B cell (primary cell): ENCODE measurements at regions not wholly inside any gene's neighbourhood (a gene's known extent, or its start where the extent isn't known, plus 50 kb on each side); places are given as distances from the start of the nearest gene placed in this dataset.

Experiments used
- ATAC-seq: fragments of 200-7000 bp; cut with Tn5 transposase; one replicate; pipeline ENCODE4 v1.10.0; 2021; ENCODE audit warnings: low read depth, mild to moderate bottlenecking, moderate number of reproducible peaks, moderate library complexity
- CTCF ChIA-PET: fragments of 350-600 bp; sonication (Branson Sonifier 250); formaldehyde crosslinking; loops from one replicate; lab custom pipeline; 2021; ENCODE audit warnings: antibody characterized with exemption, inconsistent platforms; lab: Charles Lee
- POLR2A ChIA-PET: fragments of 350-600 bp; sonication (Branson Sonifier 250); formaldehyde crosslinking; loops from one replicate; lab custom pipeline; 2021; ENCODE audit warnings: antibody characterized with exemption; lab: Charles Lee
- DNase-seq: peaks from one replicate; pipeline ENCODE4 v3.0.0; 2013
- H2AFZ ChIP-seq: 2 replicates; pipeline ENCODE4 v1.6.1; 2012; ENCODE audit warnings: mild to moderate bottlenecking, low read depth, low read length; ENCODE audit not compliant: insufficient read depth, poor library complexity, severe bottlenecking
- H3K27ac ChIP-seq, 2 donors: 1 replicate in 1 of 2; 2 replicates in 1 of 2; pipeline ENCODE4 v1.5.1; 2012 to 2013; ENCODE audit warnings: low read length in 2 of 2, mild to moderate bottlenecking in 2 of 2, moderate library complexity in 1 of 2
- H3K27me3 ChIP-seq, 4 experiments: fragments of 200-600 bp in 1 of 4; sonication (generic) in 1 of 4; replicated peaks in 1 of 4; 1 replicate in 2 of 4; 2 replicates in 2 of 4; pipeline versions ENCODE4 v1.6.1 to v1.7.0; 2013 to 2016; ENCODE audit warnings: low read length in 3 of 4, mild to moderate bottlenecking in 2 of 4, mixed read lengths in 1 of 4, moderate library complexity in 1 of 4; ENCODE audit not compliant: insufficient read depth in 4 of 4, control insufficient read depth in 3 of 4; ENCODE audit errors: control extremely low read depth in 1 of 4
- H3K36me3 ChIP-seq, 2 experiments: replicated peaks in 1 of 2; 1 replicate in 1 of 2; 2 replicates in 1 of 2; pipeline versions ENCODE4 v1.6.1 to v1.7.1; 2013; ENCODE audit warnings: low read length in 1 of 2; ENCODE audit not compliant: insufficient read depth in 2 of 2, control insufficient read depth in 1 of 2; ENCODE audit errors: control extremely low read depth in 1 of 2, extremely low read depth in 1 of 2
- H3K4me1 ChIP-seq, 2 donors: fragments of 200-600 bp in 1 of 2; sonication (generic) in 1 of 2; 1 replicate in 1 of 2; 2 replicates in 1 of 2; pipeline versions ENCODE4 v1.5.1 to v1.6.1; 2013 to 2017; ENCODE audit warnings: low read length in 2 of 2; ENCODE audit not compliant: control insufficient read depth in 2 of 2, insufficient read depth in 2 of 2
- H3K4me2 ChIP-seq: replicated peaks from 2 replicates; pipeline ENCODE3; 2012; ENCODE audit warnings: mild to moderate bottlenecking, low read depth, low read length; ENCODE audit not compliant: poor library complexity, severe bottlenecking
- H3K4me3 ChIP-seq, 5 experiments: fragments of 200-600 bp in 1 of 5; sonication (generic) in 1 of 5; 1 replicate in 3 of 5; 2 replicates in 2 of 5; pipeline versions ENCODE4 v1.5.1 to v1.7.0; 2011 to 2016; ENCODE audit warnings: low read length in 4 of 5, mild to moderate bottlenecking in 4 of 5, low read depth in 2 of 5, control low read depth in 1 of 5, moderate library complexity in 1 of 5; ENCODE audit not compliant: insufficient read depth in 1 of 5; ENCODE audit errors: control extremely low read depth in 1 of 5, extremely low read depth in 1 of 5
- H3K79me2 ChIP-seq: fragments of 200-600 bp; sonication (generic); one replicate; pipeline ENCODE4 v1.6.0; 2016; ENCODE audit warnings: low read length; ENCODE audit not compliant: control insufficient read depth, insufficient read depth
- H3K9ac ChIP-seq: fragments of 200-600 bp; sonication (generic); 2 replicates; pipeline ENCODE4 v1.6.1; 2017; ENCODE audit warnings: mild to moderate bottlenecking, low read length, moderate library complexity
- H3K9me3 ChIP-seq, 3 donors: one replicate each; pipeline versions ENCODE4 v1.6.1 to v1.7.1; 2013; ENCODE audit warnings: low read length in 2 of 3; ENCODE audit not compliant: control insufficient read depth in 2 of 3, insufficient read depth in 1 of 3; ENCODE audit errors: control extremely low read depth in 1 of 3
- H4K20me1 ChIP-seq: 2 replicates; pipeline ENCODE4 v1.6.0; 2012; ENCODE audit warnings: mild to moderate bottlenecking, low read length; ENCODE audit not compliant: insufficient read depth, control insufficient read depth, poor library complexity, severe bottlenecking
- H3K27ac Mint-ChIP-seq: one replicate; pipeline ENCODE4 v1.8.0; 2021; ENCODE audit warnings: mixed read lengths
- H3K27me3 Mint-ChIP-seq: one replicate; pipeline ENCODE4 v1.8.0; 2021; ENCODE audit warnings: mixed read lengths
- H3K4me1 Mint-ChIP-seq: one replicate; pipeline ENCODE4 v1.8.0; 2021; ENCODE audit warnings: mixed read lengths
- H3K4me3 Mint-ChIP-seq: one replicate; pipeline ENCODE4 v1.8.0; 2021; ENCODE audit warnings: mixed read lengths
- H3K9me3 Mint-ChIP-seq: one replicate; pipeline ENCODE4 v1.8.0; 2022; ENCODE audit warnings: mixed read lengths; ENCODE audit not compliant: insufficient read depth
- EZH2 ChIP-seq: IDR thresholded peaks from 2 replicates; pipeline ENCODE4 v1.6.1; 2012; ENCODE audit warnings: borderline replicate concordance, low read depth, mild to moderate bottlenecking, moderate library complexity, low read length; ENCODE audit not compliant: insufficient read depth, poor library complexity, severe bottlenecking
- WGBS: methylation state at CpG from one replicate; pipeline ENCODE4 v1.1.5; 2013; ENCODE audit warnings: missing lambda C conversion rate; ENCODE audit not compliant: insufficient coverage; 5-methylcytosine and 5-hydroxymethylcytosine counted together
- intact Hi-C: fragments of 100-400 bp; cut with micrococcal nuclease; formaldehyde crosslinking; loops from one replicate; pipeline ENCODE4 v1.10.0; 2022
- TF ChIP-seq, protein P1 (sequence below): fragments of 200-600 bp; IDR thresholded peaks from one replicate; pipeline ENCODE4 v1.8.0; 2022; ENCODE audit warnings: antibody characterized with exemption, mild to moderate bottlenecking

DNA sequence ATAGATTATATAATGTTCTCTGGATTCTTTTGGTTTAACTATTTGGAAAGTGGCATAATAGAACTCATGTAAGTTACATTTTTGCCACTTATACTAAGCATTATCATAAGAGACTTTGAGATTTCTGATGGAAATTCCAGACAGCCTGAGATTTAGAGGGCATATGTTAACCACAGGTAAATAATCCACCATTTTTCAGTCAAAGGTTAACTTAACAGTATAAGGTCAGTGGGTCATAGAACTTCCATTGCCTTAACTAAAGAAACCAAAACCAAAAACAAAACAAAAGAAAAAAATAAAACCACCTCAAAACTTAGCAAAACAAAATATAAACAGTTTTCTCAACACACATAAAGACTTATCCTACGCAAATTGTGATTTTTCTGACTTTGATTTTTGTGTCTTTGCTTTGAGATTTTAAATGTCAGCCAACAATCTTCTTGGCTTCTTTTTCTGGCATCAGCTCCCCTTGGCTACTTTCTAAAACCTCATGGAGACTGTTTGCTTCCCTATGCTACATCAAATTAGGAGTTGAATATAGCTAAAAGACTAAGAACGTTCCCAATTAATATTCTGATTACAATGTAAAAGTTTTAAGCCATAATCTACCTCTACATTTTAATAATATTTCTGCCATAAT lies 430.1 kb upstream of the DAB2 start:
- Histone ChIP-seq H3K27ac (no peak overlapping the region), H3K4me1 (no peaks in the 10 kb centered on the region), H3K4me3 (no peak overlapping the region), H3K9me3 (no peaks in the 10 kb centered on the region), H3K36me3 (no peaks in the 10 kb centered on the region), H3K9ac (no peak overlapping the region), H3K79me2 (no peaks in the 10 kb centered on the region), H3K27me3 (no peaks in the 10 kb centered on the region), H2AFZ (no peak overlapping the region), H4K20me1 (no peaks in the 10 kb centered on the region), H3K4me2 (no peak overlapping the region)
- TF ChIP-seq, protein P1, sequence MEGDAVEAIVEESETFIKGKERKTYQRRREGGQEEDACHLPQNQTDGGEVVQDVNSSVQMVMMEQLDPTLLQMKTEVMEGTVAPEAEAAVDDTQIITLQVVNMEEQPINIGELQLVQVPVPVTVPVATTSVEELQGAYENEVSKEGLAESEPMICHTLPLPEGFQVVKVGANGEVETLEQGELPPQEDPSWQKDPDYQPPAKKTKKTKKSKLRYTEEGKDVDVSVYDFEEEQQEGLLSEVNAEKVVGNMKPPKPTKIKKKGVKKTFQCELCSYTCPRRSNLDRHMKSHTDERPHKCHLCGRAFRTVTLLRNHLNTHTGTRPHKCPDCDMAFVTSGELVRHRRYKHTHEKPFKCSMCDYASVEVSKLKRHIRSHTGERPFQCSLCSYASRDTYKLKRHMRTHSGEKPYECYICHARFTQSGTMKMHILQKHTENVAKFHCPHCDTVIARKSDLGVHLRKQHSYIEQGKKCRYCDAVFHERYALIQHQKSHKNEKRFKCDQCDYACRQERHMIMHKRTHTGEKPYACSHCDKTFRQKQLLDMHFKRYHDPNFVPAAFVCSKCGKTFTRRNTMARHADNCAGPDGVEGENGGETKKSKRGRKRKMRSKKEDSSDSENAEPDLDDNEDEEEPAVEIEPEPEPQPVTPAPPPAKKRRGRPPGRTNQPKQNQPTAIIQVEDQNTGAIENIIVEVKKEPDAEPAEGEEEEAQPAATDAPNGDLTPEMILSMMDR, result no peak
- TF ChIP-seq EZH2, result no peak
- Mint-ChIP-seq H3K27ac (no peak overlapping the region), H3K4me1 (no peaks in the 10 kb centered on the region), H3K27me3 (no peaks in the 10 kb centered on the region), H3K9me3 (no peaks in the 10 kb centered on the region), H3K4me3 (no peak overlapping the region)
- POLR2A ChIA-PET, result no interaction called here
- DNase-seq, result no peak
- no peak for ATAC-seq
- intact Hi-C loops, result no loop called here
- CTCF ChIA-PET, result no interaction called here
- 80% methylated on average over 1 of the region's 2 CpGs for WGBS

DNA sequence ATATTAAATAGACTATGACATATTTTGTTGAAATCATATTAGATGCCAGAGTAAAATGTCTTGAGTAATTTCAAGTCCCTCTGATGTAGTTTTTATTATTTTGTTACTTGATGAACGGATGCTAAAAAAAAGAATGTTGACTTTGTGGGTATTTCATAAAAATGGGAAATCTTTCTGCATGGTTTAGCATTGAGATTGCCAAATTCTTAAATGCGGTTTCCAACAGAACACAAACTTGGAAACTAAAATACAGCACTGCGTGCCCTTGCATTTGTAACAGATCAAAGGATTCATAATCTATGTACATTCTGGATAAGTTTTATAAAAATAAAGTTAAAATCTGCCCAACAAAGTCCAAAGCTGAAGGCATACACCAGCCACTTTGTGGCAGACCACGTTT lies 425.5 kb upstream of the DAB2 start:
- no peak overlapping the region for H3K27ac ChIP-seq
- no peaks in the 10 kb centered on the region for H3K36me3 ChIP-seq
- Mint-ChIP-seq H3K27ac (no peak overlapping the region), H3K27me3 (peaks cover 10% of the 10 kb centered on the region), H3K9me3 (peaks cover 2% of the 10 kb centered on the region), H3K4me3 (no peak overlapping the region), H3K4me1 (no peaks in the 10 kb centered on the region)
- H3K9me3 ChIP-seq, result no peaks in the 10 kb centered on the region
- intact Hi-C loops, result no loop called here
- no peak overlapping the region for H3K4me3 ChIP-seq
- H2AFZ ChIP-seq, result no peak overlapping the region
- 50% methylated on average over 1 of the region's 4 CpGs for WGBS
- no peak overlapping the region for H3K9ac ChIP-seq
- ChIA-PET POLR2A (no interaction called here), CTCF (no interaction called here)
- no peaks in the 10 kb centered on the region for H3K79me2 ChIP-seq
- TF ChIP-seq, protein P1, result no peak
- no peak for TF ChIP-seq EZH2
- no peaks in the 10 kb centered on the region for H3K27me3 ChIP-seq
- DNase-seq (no peak), ATAC-seq (no peak)
- no peaks in the 10 kb centered on the region for H3K4me1 ChIP-seq
- no peak overlapping the region for H3K4me2 ChIP-seq
- H4K20me1 ChIP-seq, result no peaks in the 10 kb centered on the region
